Skin epidermis (tissue), 12 donors: ENCODE measurements at regions not wholly inside any gene's neighbourhood (a gene's known extent, or its start where the extent isn't known, plus 50 kb on each side); places are given as distances from the start of the nearest gene placed in this dataset.

Experiments
- H3K27ac ChIP-seq, 21 experiments: fragments of 200-600 bp; sonication (generic) in 11 of 21; one replicate each; pipeline ENCODE4 v1.5.0; 2020; ENCODE audit warnings: mild to moderate bottlenecking in 3 of 21, inconsistent platforms in 2 of 21, moderate library complexity in 2 of 21
- H3K4me3 ChIP-seq, 7 experiments: fragments of 200-600 bp; sonication (generic) in 2 of 7; one replicate each; pipeline ENCODE4 v1.5.0; 2020; ENCODE audit warnings: inconsistent platforms in 2 of 7, mild to moderate bottlenecking in 2 of 7, moderate library complexity in 1 of 7

DNA sequence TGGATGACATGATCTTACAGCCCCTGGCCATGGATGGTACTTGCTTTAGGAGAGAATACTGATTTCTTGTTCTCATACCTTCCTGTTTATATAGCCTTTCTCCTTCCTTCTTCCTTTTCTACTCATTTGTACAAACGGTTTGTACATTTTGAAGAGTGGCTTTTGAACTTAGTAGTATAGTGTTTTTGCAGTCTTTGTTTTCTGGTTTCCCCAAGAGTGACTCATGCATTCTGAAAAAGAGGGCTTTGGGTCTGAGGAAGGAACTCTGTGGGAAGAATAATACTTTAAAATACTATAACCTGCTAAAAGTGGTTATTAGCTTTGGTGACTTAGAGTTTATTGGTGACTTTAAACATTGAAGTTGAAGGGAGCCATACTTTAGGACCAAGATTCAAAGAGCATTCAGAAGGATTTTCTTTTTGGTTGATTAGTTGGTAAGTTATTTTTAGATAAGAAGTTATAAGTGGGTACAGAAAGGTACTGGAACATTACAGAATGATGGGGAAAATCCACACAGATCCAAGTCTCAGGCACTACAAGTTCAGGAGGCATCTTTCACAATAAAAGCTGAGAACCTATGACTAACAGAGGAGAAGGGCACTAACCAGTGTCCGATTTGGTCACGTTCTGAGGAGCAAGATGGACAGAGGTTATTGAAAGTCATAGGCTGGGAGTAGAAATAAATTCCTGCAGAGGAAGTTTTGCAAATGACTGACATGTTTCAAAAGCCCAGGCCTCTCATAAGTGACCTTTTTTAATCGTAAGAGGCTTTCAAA is 369.6 kb upstream of the AZI2 start:
- no peak overlapping the region for H3K27ac ChIP-seq
- H3K4me3 ChIP-seq, result no peak overlapping the region

DNA sequence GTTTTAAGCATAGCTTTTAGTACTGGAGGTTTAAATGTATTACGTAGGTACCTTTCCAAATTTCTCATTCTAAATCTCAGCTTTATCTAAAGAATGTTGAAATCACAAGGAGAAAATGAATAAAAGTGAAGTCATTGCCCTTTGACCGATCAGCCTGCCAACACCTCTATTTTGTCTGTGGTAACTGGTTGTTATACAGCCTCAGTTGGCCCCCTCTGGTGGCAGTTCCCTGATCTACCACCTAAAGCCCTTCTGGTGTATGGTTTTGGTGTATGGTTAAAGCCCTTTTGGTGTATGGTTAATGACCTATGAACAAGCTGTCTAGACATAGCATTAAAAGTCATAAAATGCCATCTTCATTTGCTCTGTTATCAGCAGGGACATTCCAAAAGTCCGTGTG is 378.2 kb upstream of the AZI2 start:
- no peak overlapping the region for H3K4me3 ChIP-seq
- no peak overlapping the region for H3K27ac ChIP-seq

DNA sequence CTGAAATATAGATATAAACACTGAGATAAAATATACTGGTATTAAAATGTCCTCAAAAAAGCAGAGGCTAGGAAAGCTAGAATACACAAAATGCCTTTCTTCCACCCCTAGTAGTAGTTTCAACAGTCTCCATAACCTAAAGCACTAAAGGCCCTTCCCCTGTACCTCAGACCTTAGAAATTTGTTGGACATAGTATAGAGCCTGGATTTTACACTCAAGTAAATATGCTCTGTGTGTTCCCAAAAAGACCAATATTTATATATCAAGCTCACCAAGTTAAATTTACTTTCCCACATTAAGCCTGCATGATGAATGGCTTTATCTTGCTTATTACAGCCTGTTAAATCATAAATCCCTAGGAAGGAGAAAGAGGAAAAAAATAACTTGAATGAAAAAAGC is 378.7 kb upstream of the AZI2 start:
- H3K4me3 ChIP-seq, result no peak overlapping the region
- no peak overlapping the region for H3K27ac ChIP-seq

DNA sequence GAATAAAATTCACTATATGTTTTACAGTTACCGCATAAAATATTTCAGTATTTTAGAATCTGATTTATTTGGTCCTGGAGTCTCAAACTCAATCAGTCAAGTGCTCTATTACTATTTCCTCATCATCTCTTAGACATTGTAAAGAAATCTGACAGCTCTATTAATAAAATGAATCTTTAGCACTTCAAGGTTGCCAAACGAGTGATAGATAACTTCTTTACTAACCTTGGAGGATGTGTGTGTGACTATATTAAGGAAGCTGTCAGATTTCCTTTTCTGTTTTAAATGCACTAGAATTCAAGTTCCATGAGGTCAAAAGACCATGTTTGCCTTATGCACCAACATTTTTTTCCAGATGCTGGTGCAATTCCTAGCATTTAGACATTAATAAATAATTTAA is 389.8 kb upstream of the AZI2 start:
- no peak overlapping the region for H3K4me3 ChIP-seq
- H3K27ac ChIP-seq, result no peak overlapping the region

DNA sequence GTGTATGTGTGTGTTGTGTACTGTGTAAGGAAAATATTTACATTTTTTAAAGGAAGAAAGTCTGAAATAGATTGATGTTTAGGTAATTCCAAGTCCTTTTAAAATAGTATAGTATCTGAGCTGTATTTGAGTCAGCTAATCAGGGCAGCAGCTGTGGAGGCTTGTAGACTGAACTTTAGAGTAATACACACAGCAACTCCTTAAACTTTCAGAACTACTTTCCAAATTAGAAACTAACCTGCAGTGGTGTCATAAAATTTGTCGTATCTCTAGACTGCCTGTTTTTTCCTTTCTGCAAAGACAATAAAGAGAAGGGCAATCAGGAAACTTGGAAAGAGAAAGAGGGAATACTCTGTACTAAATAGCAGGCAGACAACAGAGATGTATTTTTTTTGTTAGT is 391.0 kb upstream of the AZI2 start:
- Histone ChIP-seq H3K4me3 (no peak overlapping the region), H3K27ac (no peak overlapping the region)

DNA sequence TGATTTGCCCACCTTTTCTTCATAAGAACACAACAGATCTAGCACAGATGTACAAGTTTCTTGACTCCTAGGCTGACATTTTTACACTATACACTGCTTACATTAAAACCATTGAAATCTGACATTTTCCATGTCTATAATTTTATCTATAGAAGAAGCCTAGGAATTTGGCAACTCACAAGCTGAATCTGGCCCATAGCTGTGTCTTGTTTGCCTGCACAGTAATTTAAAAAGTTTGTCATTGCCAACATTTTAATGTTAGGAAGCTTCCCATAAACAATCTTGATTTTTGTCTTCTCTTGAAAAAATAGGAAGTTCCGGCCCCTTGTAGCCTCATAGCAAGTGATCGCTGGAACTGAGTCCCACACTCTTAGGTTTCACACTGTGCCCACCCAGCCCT is 394.6 kb upstream of the AZI2 start:
- H3K4me3 ChIP-seq, result no peak overlapping the region
- H3K27ac ChIP-seq, result no peak overlapping the region

DNA sequence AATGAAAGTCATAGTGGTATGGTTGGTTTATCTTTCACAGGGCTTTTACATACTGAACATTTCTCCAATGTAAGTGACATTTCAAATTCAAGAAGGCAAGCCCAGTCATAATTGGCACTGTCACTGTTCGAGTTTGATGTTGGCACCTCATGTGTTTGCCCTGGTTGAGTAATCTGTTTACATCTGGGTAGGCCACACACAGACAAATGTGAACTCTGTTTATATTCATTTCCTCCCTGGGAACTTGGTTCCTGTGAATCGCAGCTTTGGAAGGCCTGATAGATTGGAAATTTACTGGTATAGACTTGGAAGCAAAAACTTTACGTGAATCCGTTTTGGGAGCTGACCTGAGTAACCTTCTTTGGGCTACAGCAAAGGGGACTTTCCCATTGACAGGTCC is 395.2 kb upstream of the AZI2 start:
- H3K27ac ChIP-seq, result peak overlapping the region in 1 of 21 experiments; percentile 0
- no peak overlapping the region for H3K4me3 ChIP-seq

DNA sequence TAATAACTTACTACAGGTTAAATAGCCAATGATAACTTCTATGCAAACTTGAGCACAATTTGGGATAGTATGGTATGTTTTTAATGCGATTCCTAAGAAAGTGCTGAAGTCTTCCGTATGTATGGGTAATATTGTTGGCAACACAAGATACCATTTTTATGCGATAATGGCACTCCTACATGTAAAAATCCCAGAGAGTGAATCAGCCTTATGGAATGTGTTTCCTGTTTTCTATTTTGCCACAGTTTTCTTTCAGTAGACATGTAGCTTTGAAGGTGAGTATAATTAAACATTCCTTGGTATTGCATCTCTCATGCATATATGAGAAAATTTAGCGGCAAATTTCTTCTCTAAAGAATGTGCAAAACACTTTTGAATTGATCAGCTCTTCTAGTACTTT is 396.8 kb upstream of the AZI2 start:
- no peak overlapping the region for H3K27ac ChIP-seq
- no peak overlapping the region for H3K4me3 ChIP-seq

DNA sequence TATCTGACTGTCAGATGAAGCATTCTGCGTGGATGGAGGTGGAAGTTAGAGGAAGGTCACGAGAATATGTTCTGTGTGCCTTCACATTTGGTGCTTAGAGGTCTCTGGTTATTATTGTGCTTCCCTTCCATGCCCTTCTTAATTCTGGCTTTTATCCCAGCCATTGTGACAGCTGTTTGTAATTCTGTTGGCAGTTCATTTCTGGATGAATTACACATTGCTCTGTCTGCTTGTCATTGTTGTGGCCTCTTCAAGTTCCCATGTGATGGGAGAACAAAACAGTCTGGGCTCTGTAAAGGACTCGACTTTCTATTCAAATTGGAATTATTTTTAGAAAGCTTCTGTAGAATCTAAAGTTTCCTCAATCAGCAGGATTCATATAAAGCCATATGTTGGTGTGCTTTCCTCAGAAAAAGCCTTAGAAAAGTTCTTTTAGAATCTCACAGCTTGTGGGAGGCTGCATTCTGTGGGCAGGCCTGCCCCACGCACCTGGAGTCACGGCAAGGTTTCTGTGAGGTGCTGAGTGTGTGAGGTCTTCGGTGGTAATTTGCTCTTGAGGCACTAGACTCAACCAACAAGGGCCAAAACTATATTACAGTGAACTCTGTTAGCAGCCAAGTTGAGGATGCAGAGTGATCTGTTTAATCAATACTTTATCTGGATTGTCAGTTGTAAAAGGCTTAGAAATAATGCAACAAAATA is 397.4 kb upstream of the AZI2 start:
- H3K27ac ChIP-seq, result peak overlapping the region in 6 of 21 experiments; percentile 9 to 55 (median 26)

DNA sequence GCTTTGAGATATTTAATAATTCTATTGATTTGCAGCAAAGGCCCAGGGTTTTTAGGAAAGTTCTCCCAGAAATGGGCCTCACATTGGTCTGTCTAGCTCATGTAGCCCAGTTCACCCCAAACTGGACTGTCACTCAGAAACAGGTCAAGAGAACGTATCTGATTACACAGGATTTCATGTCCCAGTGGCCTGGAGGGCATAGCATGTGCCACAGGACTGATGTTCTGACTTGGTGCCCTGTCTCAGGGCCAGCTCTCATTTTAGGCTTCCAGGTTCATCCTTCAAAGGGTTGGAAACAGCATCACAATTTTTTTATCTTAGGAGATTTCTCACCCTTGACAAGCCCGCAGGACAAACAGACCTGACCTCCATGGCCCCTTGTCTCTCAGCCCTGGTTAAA is 398.4 kb upstream of the AZI2 start:
- Histone ChIP-seq H3K4me3 (no peak overlapping the region), H3K27ac (no peak overlapping the region)

More for the DNA sequence above, 397.4 kb upstream of the AZI2 start:
- no peak overlapping the region for H3K4me3 ChIP-seq

DNA sequence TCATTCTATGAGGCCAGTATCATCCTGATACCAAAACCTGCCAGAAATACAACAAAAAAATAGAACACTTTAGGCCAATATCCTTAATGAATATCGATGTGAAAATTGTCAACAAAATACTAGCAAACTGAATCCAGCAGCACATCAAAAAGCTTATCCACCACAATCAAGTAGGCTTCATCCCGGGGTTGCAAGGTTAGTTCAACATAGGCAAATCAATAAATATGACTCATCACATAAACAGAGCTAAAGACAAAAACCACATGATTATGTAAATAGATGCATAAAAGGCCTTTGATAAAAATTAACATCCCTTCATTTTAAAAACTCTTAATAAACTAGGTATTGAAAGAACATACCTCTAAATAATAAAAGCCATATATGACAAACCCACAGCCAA is 403.2 kb upstream of the AZI2 start:
- Histone ChIP-seq H3K27ac (no peak overlapping the region), H3K4me3 (no peak overlapping the region)

DNA sequence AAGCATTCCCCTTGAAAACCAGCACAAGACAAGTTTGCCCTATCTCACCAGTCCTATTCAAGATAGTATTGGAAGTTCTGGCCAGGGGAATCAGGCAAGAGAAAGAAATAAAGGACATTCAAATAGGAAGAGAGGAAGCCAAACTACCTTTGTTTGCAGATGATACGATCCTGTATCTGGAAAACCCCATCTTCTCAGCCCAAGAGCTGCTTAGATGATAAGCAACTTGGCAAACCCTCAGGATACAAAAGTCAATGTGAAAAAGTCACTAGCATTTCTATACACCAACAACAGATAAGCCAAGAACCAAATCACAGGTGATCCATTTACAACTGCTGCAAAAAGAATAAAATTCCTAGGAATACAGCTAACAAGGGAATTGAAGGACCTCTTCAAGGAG is 403.7 kb upstream of the AZI2 start:
- no peak overlapping the region for H3K4me3 ChIP-seq
- no peak overlapping the region for H3K27ac ChIP-seq

DNA sequence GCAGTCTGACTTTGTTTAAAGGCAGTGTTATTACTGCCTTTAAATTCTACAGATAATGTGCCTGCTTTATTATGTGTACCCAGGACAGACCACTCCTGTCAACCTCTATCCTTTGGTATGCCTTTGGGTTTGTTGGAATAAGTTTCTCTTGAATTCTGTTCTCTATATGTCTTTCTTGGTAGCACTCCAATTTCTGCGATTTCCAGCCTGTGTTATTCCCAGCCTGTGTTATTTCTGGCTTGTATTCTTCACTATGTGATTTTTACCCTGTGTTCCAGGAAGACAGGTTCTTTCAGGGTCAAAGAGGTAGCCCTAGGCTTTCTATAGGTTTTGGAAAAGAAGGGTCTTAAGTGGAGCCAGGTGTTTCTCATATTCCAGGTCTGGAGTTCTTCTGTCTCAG is 407.4 kb upstream of the AZI2 start:
- Histone ChIP-seq H3K27ac (no peak overlapping the region), H3K4me3 (no peak overlapping the region)

DNA sequence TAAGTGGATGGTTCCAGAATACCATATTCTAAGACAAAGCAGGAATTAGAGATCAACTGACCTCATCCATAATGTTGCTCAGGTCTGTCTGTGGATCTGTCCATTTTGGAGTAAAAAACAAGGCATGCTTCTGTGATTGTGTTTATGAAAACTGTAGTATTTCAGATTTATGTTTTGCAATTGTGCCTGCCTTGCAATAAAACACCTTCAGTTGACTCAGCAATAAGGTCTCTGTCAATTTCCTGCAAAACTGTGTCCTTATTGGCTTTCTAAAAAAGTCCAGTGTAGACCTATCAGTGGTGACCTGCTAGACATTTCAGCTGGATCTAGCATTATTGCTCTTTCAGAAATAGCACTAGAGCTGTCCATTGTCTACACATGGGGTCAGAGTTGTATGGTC is 409.5 kb upstream of the AZI2 start:
- H3K27ac ChIP-seq, result no peak overlapping the region
- no peak overlapping the region for H3K4me3 ChIP-seq

DNA sequence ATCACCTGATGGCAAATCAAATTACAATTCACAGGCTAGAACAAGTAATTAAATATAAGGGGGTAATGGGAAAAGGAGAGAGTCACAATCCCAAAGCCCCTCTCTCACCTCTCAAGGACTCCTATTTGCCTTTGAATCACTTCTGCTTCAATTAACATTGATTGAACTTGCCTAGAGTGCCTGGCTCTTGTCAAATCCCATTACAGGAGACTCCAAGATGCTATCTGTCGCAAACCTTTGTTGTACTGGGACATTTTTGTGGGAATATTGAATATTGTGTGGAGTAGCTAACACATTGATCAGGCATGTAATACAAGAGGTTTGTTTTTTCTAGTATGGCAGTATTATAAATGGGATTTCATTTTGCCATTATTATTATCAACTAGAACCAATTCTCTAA is 412.8 kb upstream of the AZI2 start:
- Histone ChIP-seq H3K4me3 (no peak overlapping the region), H3K27ac (no peak overlapping the region)

DNA sequence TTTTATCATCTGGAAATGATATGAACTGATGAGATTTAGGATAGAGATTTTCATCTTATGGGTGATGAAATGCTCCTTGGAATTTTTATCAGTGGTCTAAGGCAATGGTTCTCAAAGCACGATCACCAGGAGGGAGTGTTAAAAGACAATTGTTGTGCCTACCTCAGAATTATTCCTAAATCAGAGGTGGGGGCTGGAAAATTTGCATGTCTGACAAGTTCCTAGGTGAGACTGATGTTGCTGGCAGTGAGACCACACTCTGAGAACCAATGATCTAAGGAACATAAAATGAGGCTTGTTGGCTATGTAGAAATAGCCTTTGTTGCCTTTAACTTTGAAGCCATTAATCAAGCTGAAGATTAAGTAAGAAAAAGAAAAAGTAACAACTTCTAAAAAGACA is 416.6 kb upstream of the AZI2 start:
- Histone ChIP-seq H3K4me3 (no peak overlapping the region), H3K27ac (no peak overlapping the region)

DNA sequence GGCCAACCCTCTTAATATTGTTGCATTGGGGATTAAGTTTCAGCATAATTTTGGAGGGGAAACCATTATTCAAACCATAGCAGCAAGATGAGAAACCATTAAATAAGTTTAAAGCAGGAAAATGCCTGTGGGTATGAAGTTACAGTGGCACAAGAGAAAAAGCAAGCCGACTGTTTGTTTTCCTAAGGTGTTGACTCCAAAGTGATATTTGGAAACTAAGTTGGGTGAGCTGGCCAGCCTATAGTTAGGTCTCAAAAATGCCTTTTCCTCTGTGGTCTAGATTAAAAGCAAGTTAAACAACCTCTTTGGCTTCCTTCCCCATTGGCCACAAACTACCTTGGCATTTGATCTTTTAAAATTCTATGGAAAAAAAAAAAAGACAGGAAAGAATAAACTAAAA is 419.8 kb upstream of the AZI2 start:
- H3K4me3 ChIP-seq, result no peak overlapping the region

DNA sequence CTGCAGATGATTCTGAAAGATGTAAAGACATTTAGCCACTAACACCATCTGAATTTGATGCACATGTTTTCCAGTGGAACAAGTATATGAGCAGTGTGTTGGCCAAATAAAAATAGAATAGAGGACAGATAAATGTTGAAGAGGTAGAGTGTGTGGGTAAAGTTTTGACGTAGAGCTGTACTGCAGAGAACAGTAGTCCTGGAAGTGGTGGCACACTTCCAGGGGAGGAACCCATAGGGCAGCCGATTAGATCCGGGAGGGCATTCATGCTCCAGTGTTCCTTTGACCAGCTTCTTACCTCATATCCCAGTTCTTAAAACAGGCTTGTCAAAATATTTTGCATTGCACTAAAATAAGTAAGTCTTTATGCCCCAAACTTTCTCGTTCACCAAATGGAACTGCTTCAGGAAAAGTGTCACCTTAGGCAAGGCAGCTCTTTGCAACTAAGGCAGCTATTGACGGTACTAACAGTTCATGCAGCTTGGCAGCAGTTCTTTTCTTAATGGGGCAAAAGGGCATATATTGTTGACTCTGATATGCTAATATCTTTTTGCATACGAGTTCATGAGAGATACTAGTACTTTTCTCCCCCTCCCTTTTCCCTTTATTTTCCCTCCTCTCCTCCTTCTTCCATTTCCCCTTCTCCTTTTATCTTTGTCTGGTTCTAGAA is 429.3 kb upstream of the AZI2 start:
- Histone ChIP-seq H3K27ac (no peak overlapping the region), H3K4me3 (no peak overlapping the region)

More for the DNA sequence above, 419.8 kb upstream of the AZI2 start:
- H3K27ac ChIP-seq, result no peak overlapping the region

DNA sequence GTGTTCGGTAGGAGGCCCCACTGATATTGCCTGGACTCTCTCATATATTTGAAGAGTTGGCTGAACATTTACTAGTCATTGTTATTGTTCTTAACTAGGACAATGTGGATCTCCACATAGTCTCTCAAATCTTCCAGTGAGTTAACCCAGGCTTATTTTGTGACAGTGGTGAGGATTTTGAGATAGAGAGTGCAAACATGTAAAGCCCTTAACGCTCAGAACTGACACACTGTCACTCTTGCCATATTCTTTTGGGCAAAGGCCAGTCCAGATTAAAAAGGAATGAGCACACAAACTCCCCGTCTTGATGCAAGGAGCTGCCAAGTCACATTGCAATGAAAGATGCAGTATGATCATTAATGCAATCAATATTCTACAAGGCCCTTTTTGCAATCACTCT is 431.9 kb upstream of the AZI2 start:
- no peak overlapping the region for H3K4me3 ChIP-seq
- H3K27ac ChIP-seq, result no peak overlapping the region

DNA sequence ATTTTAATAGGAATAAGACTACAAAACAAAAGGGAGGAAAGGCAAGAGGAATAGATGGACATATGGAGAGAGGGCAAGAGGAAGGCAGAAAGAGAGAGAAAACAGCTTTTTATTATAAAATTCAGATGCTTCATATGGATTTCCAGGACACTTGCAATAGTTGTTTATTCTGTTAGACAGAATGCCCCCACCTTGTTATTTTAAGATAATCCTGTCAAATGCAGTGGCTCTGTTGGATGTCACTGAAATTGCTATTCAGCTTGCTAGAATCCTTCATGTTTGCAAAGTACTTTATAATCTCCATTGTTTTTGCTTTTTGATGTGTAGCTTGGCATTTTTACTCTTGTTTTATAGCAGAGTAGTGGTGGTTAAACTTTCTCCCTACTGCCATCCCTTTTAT is 432.4 kb upstream of the AZI2 start:
- H3K27ac ChIP-seq, result no peak overlapping the region
- H3K4me3 ChIP-seq, result no peak overlapping the region

DNA sequence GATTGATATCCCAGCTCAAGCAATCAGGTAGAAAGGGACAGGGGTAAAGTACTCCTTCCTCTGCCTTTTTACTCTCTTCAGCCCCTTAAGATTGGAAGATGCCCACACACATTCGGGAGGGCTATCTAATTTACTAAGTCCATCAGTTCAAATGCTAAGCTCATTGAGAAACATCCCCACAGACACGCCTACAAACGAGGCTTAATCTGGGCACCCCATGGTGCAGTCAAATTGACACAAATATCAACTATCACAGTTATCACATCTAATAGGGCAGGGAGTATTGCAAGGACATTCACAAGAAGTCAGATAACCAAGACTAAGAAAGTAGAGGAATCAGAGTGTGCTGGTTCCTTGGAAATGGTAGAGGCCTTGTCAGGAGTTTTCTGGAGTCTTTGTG is 437.8 kb upstream of the AZI2 start:
- no peak overlapping the region for H3K27ac ChIP-seq

More for the DNA sequence above, 437.8 kb upstream of the AZI2 start:
- no peak overlapping the region for H3K4me3 ChIP-seq
